LNCAP (cell line): ENCODE measurements at regions not wholly inside any gene's neighbourhood (a gene's known extent, or its start where the extent isn't known, plus 50 kb on each side); places are given as distances from the start of the nearest gene placed in this dataset.

Experiments
- CTCF ChIP-seq: fragments of 450-650 bp; IDR thresholded peaks from 2 replicates; pipeline ENCODE4 v1.5.1; 2017; ENCODE audit warnings: mild to moderate bottlenecking

- TF ChIP-seq CTCF = no peak
Observed at GRCh38 chr14:41137741-41138140, 468.9 kb upstream of the LRFN5 start.

- no peak for TF ChIP-seq CTCF
Observed at GRCh38 chr14:41130274-41130673, 476.4 kb upstream of the LRFN5 start.

- TF ChIP-seq CTCF = no peak
Observed at GRCh38 chr14:41120402-41120801, 486.3 kb upstream of the LRFN5 start.

GRCh38 chr14:41096131-41096530 lies 510.5 kb upstream of the LRFN5 start:
- TF ChIP-seq CTCF = no peak

- TF ChIP-seq CTCF = no peak
Observed at GRCh38 chr14:41087056-41087455, 519.6 kb upstream of the LRFN5 start.

GRCh38 chr14:41073544-41073943 lies 533.1 kb upstream of the LRFN5 start:
- no peak for TF ChIP-seq CTCF

- TF ChIP-seq CTCF = no peak
Observed at GRCh38 chr14:41072776-41073175, 533.9 kb upstream of the LRFN5 start.

GRCh38 chr14:41071351-41071750 lies 535.3 kb upstream of the LRFN5 start:
- TF ChIP-seq CTCF = no peak
